B cell (primary cell): ENCODE measurements at regions not wholly inside any gene's neighbourhood (a gene's known extent, or its start where the extent isn't known, plus 50 kb on each side); places are given as distances from the start of the nearest gene placed in this dataset.

Experiments
- ATAC-seq: fragments of 200-7000 bp; cut with Tn5 transposase; one replicate; pipeline ENCODE4 v1.10.0; 2021; ENCODE audit warnings: low read depth, mild to moderate bottlenecking, moderate number of reproducible peaks, moderate library complexity
- CTCF ChIA-PET: fragments of 350-600 bp; sonication (Branson Sonifier 250); formaldehyde crosslinking; loops from one replicate; lab custom pipeline; 2021; ENCODE audit warnings: antibody characterized with exemption, inconsistent platforms; lab: Charles Lee
- POLR2A ChIA-PET: fragments of 350-600 bp; sonication (Branson Sonifier 250); formaldehyde crosslinking; loops from one replicate; lab custom pipeline; 2021; ENCODE audit warnings: antibody characterized with exemption; lab: Charles Lee
- DNase-seq: peaks from one replicate; pipeline ENCODE4 v3.0.0; 2013
- H2AFZ ChIP-seq: 2 replicates; pipeline ENCODE4 v1.6.1; 2012; ENCODE audit warnings: mild to moderate bottlenecking, low read depth, low read length; ENCODE audit not compliant: insufficient read depth, poor library complexity, severe bottlenecking
- H3K27ac ChIP-seq, 2 donors: 1 replicate in 1 of 2; 2 replicates in 1 of 2; pipeline ENCODE4 v1.5.1; 2012 to 2013; ENCODE audit warnings: low read length in 2 of 2, mild to moderate bottlenecking in 2 of 2, moderate library complexity in 1 of 2
- H3K27me3 ChIP-seq, 4 experiments: fragments of 200-600 bp in 1 of 4; sonication (generic) in 1 of 4; replicated peaks in 1 of 4; 1 replicate in 2 of 4; 2 replicates in 2 of 4; pipeline versions ENCODE4 v1.6.1 to v1.7.0; 2013 to 2016; ENCODE audit warnings: low read length in 3 of 4, mild to moderate bottlenecking in 2 of 4, mixed read lengths in 1 of 4, moderate library complexity in 1 of 4; ENCODE audit not compliant: insufficient read depth in 4 of 4, control insufficient read depth in 3 of 4; ENCODE audit errors: control extremely low read depth in 1 of 4
- H3K36me3 ChIP-seq, 2 experiments: replicated peaks in 1 of 2; 1 replicate in 1 of 2; 2 replicates in 1 of 2; pipeline versions ENCODE4 v1.6.1 to v1.7.1; 2013; ENCODE audit warnings: low read length in 1 of 2; ENCODE audit not compliant: insufficient read depth in 2 of 2, control insufficient read depth in 1 of 2; ENCODE audit errors: control extremely low read depth in 1 of 2, extremely low read depth in 1 of 2
- H3K4me1 ChIP-seq, 2 donors: fragments of 200-600 bp in 1 of 2; sonication (generic) in 1 of 2; 1 replicate in 1 of 2; 2 replicates in 1 of 2; pipeline versions ENCODE4 v1.5.1 to v1.6.1; 2013 to 2017; ENCODE audit warnings: low read length in 2 of 2; ENCODE audit not compliant: control insufficient read depth in 2 of 2, insufficient read depth in 2 of 2
- H3K4me2 ChIP-seq: replicated peaks from 2 replicates; pipeline ENCODE3; 2012; ENCODE audit warnings: mild to moderate bottlenecking, low read depth, low read length; ENCODE audit not compliant: poor library complexity, severe bottlenecking
- H3K4me3 ChIP-seq, 5 experiments: fragments of 200-600 bp in 1 of 5; sonication (generic) in 1 of 5; 1 replicate in 3 of 5; 2 replicates in 2 of 5; pipeline versions ENCODE4 v1.5.1 to v1.7.0; 2011 to 2016; ENCODE audit warnings: low read length in 4 of 5, mild to moderate bottlenecking in 4 of 5, low read depth in 2 of 5, control low read depth in 1 of 5, moderate library complexity in 1 of 5; ENCODE audit not compliant: insufficient read depth in 1 of 5; ENCODE audit errors: control extremely low read depth in 1 of 5, extremely low read depth in 1 of 5
- H3K79me2 ChIP-seq: fragments of 200-600 bp; sonication (generic); one replicate; pipeline ENCODE4 v1.6.0; 2016; ENCODE audit warnings: low read length; ENCODE audit not compliant: control insufficient read depth, insufficient read depth
- H3K9ac ChIP-seq: fragments of 200-600 bp; sonication (generic); 2 replicates; pipeline ENCODE4 v1.6.1; 2017; ENCODE audit warnings: mild to moderate bottlenecking, low read length, moderate library complexity
- H3K9me3 ChIP-seq, 3 donors: one replicate each; pipeline versions ENCODE4 v1.6.1 to v1.7.1; 2013; ENCODE audit warnings: low read length in 2 of 3; ENCODE audit not compliant: control insufficient read depth in 2 of 3, insufficient read depth in 1 of 3; ENCODE audit errors: control extremely low read depth in 1 of 3
- H4K20me1 ChIP-seq: 2 replicates; pipeline ENCODE4 v1.6.0; 2012; ENCODE audit warnings: mild to moderate bottlenecking, low read length; ENCODE audit not compliant: insufficient read depth, control insufficient read depth, poor library complexity, severe bottlenecking
- H3K27ac Mint-ChIP-seq: one replicate; pipeline ENCODE4 v1.8.0; 2021; ENCODE audit warnings: mixed read lengths
- H3K27me3 Mint-ChIP-seq: one replicate; pipeline ENCODE4 v1.8.0; 2021; ENCODE audit warnings: mixed read lengths
- H3K4me1 Mint-ChIP-seq: one replicate; pipeline ENCODE4 v1.8.0; 2021; ENCODE audit warnings: mixed read lengths
- H3K4me3 Mint-ChIP-seq: one replicate; pipeline ENCODE4 v1.8.0; 2021; ENCODE audit warnings: mixed read lengths
- H3K9me3 Mint-ChIP-seq: one replicate; pipeline ENCODE4 v1.8.0; 2022; ENCODE audit warnings: mixed read lengths; ENCODE audit not compliant: insufficient read depth
- EZH2 ChIP-seq: IDR thresholded peaks from 2 replicates; pipeline ENCODE4 v1.6.1; 2012; ENCODE audit warnings: borderline replicate concordance, low read depth, mild to moderate bottlenecking, moderate library complexity, low read length; ENCODE audit not compliant: insufficient read depth, poor library complexity, severe bottlenecking
- WGBS: methylation state at CpG from one replicate; pipeline ENCODE4 v1.1.5; 2013; ENCODE audit warnings: missing lambda C conversion rate; ENCODE audit not compliant: insufficient coverage; 5-methylcytosine and 5-hydroxymethylcytosine counted together
- intact Hi-C: fragments of 100-400 bp; cut with micrococcal nuclease; formaldehyde crosslinking; loops from one replicate; pipeline ENCODE4 v1.10.0; 2022
- TF ChIP-seq, protein P1 (sequence below): fragments of 200-600 bp; IDR thresholded peaks from one replicate; pipeline ENCODE4 v1.8.0; 2022; ENCODE audit warnings: antibody characterized with exemption, mild to moderate bottlenecking

DNA sequence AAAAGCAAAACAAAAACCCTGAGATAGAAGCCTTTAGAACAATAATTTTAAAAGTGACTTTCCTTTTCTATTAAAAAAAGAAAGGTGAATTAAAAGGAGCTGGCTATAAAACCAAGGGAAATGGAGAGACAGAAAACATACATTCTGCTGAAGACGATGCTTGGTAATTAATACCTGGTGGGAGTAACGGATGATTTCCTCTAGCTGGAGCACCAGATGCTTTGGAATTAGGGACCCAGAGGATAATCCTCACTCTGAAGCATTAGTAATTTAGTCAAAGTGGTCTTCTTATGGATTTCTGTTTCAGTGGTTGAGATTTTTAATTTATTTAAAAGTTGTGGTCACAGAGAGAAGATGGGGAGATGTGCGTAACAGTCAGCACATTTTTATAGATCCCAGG lies 982.5 kb downstream of the TLE4 start:
- Histone ChIP-seq H3K36me3 (no peaks in the 10 kb centered on the region), H3K4me1 (no peaks in the 10 kb centered on the region), H4K20me1 (no peaks in the 10 kb centered on the region), H3K4me2 (no peak overlapping the region), H2AFZ (no peak overlapping the region), H3K27me3 (no peaks in the 10 kb centered on the region), H3K79me2 (no peaks in the 10 kb centered on the region), H3K4me3 (no peak overlapping the region), H3K9me3 (no peaks in the 10 kb centered on the region), H3K27ac (no peak overlapping the region), H3K9ac (no peak overlapping the region)
- H3K4me3 Mint-ChIP-seq = no peak overlapping the region
- POLR2A ChIA-PET = no interaction called here
- TF ChIP-seq, protein P1, sequence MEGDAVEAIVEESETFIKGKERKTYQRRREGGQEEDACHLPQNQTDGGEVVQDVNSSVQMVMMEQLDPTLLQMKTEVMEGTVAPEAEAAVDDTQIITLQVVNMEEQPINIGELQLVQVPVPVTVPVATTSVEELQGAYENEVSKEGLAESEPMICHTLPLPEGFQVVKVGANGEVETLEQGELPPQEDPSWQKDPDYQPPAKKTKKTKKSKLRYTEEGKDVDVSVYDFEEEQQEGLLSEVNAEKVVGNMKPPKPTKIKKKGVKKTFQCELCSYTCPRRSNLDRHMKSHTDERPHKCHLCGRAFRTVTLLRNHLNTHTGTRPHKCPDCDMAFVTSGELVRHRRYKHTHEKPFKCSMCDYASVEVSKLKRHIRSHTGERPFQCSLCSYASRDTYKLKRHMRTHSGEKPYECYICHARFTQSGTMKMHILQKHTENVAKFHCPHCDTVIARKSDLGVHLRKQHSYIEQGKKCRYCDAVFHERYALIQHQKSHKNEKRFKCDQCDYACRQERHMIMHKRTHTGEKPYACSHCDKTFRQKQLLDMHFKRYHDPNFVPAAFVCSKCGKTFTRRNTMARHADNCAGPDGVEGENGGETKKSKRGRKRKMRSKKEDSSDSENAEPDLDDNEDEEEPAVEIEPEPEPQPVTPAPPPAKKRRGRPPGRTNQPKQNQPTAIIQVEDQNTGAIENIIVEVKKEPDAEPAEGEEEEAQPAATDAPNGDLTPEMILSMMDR = no peak
- no peak for TF ChIP-seq EZH2
- no peaks in the 10 kb centered on the region for H3K9me3 Mint-ChIP-seq
- H3K27ac Mint-ChIP-seq = no peak overlapping the region
- no peak for ATAC-seq
- H3K27me3 Mint-ChIP-seq = no peaks in the 10 kb centered on the region
- H3K4me1 Mint-ChIP-seq = no peaks in the 10 kb centered on the region
- intact Hi-C loops = no loop called here
- no peak for DNase-seq
- WGBS = 86% methylated on average over 2 of the region's 3 CpGs
- CTCF ChIA-PET = no interaction called here

DNA sequence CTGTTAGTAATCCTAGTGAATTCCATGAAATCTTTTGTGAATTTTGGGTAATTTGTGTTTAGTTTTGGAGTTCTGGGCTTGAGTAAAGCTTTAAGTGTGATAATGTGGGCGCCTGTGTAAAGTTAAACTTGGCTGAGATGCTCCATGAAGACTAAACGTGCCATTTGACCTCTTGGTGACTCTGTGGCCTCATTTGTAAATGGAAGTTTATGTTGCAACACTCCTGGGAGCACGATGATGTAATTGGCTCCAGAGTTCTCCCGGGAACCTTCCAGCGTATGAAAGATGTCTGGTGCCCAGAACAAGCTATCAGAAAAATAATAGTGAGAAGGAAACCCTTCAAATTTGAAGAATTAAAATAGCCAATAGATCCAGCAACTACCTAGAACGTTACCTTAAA lies 981.2 kb downstream of the TLE4 start:
- Histone ChIP-seq H3K9ac (no peak overlapping the region), H3K36me3 (no peaks in the 10 kb centered on the region), H3K27me3 (no peaks in the 10 kb centered on the region), H3K9me3 (no peaks in the 10 kb centered on the region), H3K4me3 (no peak overlapping the region), H3K79me2 (no peaks in the 10 kb centered on the region), H3K27ac (no peak overlapping the region), H2AFZ (no peak overlapping the region), H3K4me1 (no peaks in the 10 kb centered on the region), H3K4me2 (no peak overlapping the region), H4K20me1 (no peaks in the 10 kb centered on the region)
- CTCF ChIA-PET = no interaction called here
- no peaks in the 10 kb centered on the region for H3K9me3 Mint-ChIP-seq
- no peaks in the 10 kb centered on the region for H3K27me3 Mint-ChIP-seq
- ATAC-seq (no peak), DNase-seq (no peak)
- no peak overlapping the region for H3K27ac Mint-ChIP-seq
- no peak for TF ChIP-seq EZH2
- TF ChIP-seq, protein P1 = no peak
- H3K4me1 Mint-ChIP-seq = no peaks in the 10 kb centered on the region
- 50% methylated on average over 4 of the region's 6 CpGs for WGBS
- intact Hi-C loops = no loop called here
- POLR2A ChIA-PET = no interaction called here
- H3K4me3 Mint-ChIP-seq = no peak overlapping the region
